Stomach (tissue), 4 donors: ENCODE measurements at regions not wholly inside any gene's neighbourhood (a gene's known extent, or its start where the extent isn't known, plus 50 kb on each side); places are given as distances from the start of the nearest gene placed in this dataset.
"Not testable (repeated sequence)": the region's sequence is repeated elsewhere in the genome, so short reads cannot be mapped to it uniquely, and the experiment has no call there.

Experiments used
- CTCF ChIP-seq, 7 experiments: fragments of 450-650 bp in 4 of 7; fragments of 200-600 bp in 3 of 7; sonication (generic) in 3 of 7; IDR thresholded peaks; one replicate each; pipeline ENCODE4 v1.5.1; 2016 to 2019; ENCODE audit warnings: antibody characterized with exemption in 7 of 7, control low read depth in 2 of 7, mild to moderate bottlenecking in 1 of 7
- EP300 ChIP-seq: sonication (generic); formaldehyde crosslinking; IDR thresholded peaks from one replicate; pipeline ENCODE4 v1.6.1; 2017; ENCODE audit warnings: antibody characterized with exemption

DNA sequence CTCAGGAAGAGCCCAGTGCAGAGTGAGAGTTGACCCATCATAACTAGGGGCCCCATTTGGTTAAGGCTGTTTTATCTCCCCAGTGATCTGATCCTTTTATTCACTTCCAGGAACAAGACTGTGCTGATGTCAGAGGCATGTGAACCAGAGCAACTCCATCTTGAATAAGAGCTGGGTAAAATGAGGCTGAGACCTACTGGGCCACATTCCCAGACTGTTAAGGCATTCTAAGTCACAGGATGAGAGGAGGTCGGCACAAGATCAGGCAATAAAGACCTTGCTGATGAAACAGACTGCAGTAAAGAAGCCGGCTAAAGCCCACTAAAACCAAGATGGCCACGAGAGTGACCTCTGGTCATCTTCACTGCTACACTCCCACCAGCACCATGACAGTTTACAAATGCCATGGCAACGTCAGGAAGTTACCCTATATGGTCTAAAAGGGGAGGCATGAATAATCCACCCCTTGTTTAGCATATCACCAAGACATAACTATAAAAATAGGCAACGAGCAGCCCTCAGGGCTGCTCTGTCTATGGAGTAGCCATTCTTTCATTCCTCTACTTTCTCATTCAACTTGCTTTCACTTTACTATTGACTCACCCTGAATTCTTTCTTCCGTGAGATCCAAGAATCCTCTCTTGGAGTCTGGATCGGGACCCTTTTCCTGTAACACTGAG, 55.3 kb upstream of the CHST15 start:
- not testable (repeated sequence) for TF ChIP-seq CTCF (IDR thresholded peaks at IDR 0.05); EP300
